ENCODE measurements at regions not wholly inside any gene's neighbourhood (a gene's known extent, or its start where the extent isn't known, plus 50 kb on each side); places are given as distances from the start of the nearest gene placed in this dataset.
A peak's percentile ranks its signal among the peaks of the same experiment; 100 is the strongest.
"Not testable (repeated sequence)": the region's sequence is repeated elsewhere in the genome, so short reads cannot be mapped to it uniquely, and the experiment has no call there.

DNA sequence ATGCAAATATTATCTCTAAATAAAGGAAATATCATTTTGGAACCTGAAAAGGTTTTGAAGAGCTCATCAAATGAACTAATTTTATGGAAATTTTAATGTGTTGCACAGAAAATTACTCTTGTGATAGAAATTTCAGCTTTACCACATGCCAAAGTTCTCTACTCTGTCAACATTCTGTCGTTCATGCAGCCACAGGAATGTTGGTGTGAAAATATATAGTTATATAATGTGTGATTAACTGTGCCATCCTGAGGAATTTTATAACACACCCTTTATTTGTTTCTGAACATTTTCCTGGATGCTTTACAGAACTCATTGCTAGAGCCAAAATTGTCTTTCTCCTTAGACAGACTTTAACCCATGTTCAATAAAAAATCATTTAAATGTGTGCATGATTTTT is 202.5 kb upstream of the SLC8A1 start:
- no peak overlapping the region for H3K27ac ChIP-seq (ENCODE audit: low read depth, low read length)
- H3K27me3 ChIP-seq (ENCODE audit: control insufficient read depth, insufficient read depth, low read length): no peaks in the 10 kb centered on the region
- no peaks in the 10 kb centered on the region for H3K36me3 ChIP-seq (ENCODE audit: control insufficient read depth, insufficient read depth, low read length)
- no peaks in the 10 kb centered on the region for H3K4me1 ChIP-seq (ENCODE audit: control insufficient read depth, insufficient read depth, low read length)
- no peak overlapping the region for H3K9ac ChIP-seq (ENCODE audit: low read length)
- no peak overlapping the region for H3K4me3 ChIP-seq (ENCODE audit: low read length)

- Histone ChIP-seq H3K36me3 (ENCODE audit: control insufficient read depth, insufficient read depth, low read length) (no peaks in the 10 kb centered on the region), H3K4me3 (ENCODE audit: low read length) (no peak overlapping the region), H3K27me3 (ENCODE audit: control insufficient read depth, insufficient read depth, low read length) (no peaks in the 10 kb centered on the region), H3K27ac (ENCODE audit: low read depth, low read length) (no peak overlapping the region), H3K9ac (ENCODE audit: low read length) (no peak overlapping the region), H3K4me1 (ENCODE audit: control insufficient read depth, insufficient read depth, low read length) (no peaks in the 10 kb centered on the region)
Measured at GRCh38 chr2:40658941-40659340, 207.1 kb upstream of the SLC8A1 start.

DNA sequence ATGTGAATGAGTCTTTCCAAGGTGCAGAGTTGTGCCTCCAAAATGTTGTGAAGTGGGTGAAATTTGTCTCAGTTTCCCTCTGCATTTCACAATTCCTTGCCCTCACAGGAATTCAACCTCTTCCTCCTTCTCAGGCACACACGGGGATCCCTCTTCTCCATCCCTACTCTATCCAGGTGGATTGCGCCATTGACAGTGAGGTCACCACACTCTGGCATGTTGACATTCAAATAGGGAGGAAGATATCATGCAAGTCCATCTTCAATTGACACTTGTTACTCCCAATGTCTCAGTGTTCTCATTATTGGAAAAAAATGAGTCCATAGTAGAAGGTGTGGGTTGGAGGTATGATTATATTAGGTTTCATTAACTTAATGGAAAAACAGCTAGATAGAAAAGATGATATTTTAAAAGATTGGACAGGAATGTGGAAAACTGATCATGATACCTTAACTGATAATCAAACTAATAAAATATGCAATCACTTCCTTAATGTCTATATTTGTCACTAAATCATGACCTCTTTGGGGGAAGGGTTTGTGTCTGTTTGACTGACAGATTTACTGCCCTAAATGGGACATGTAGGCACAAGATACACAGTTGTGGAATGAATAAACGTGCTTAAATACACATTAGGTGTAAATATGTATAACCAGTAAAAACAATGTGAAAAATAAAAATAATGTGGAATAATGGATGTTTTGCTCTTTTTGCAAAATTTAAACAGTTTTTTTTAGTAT is 213.8 kb upstream of the SLC8A1 start:
- Histone ChIP-seq H3K4me1 (ENCODE audit: control insufficient read depth, insufficient read depth, low read length) (peaks cover 5% of the 10 kb centered on the region), H3K27ac (ENCODE audit: low read depth, low read length) (peak overlapping the region; percentile 68), H3K4me3 (ENCODE audit: low read length) (no peak overlapping the region), H3K9ac (ENCODE audit: low read length) (no peak overlapping the region), H3K27me3 (ENCODE audit: control insufficient read depth, insufficient read depth, low read length) (no peaks in the 10 kb centered on the region), H3K36me3 (ENCODE audit: control insufficient read depth, insufficient read depth, low read length) (no peaks in the 10 kb centered on the region)

DNA sequence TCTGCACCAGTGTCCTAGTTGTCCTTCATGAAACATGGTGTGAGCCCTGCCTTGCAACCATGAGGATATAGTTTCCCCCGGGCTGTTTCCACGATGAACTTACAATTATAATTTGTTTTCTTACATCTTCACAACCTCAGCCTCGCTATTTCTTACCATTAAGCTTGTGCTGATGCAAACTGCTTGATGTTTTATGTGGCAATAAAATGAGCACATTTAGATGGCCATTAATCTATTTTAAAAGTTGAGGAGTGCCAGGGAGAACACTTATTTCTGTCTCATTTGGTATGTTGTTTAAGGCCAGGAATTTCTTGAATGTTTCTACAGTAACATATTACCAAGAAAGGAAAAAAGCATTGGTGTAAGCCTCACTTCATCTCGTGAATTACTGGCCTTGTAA is 214.5 kb upstream of the SLC8A1 start:
- peak overlapping the region; percentile 68 for H3K27ac ChIP-seq (ENCODE audit: low read depth, low read length)

GRCh38 chr2:40668425-40668824 is 216.5 kb upstream of the SLC8A1 start:
- Histone ChIP-seq H3K27ac (ENCODE audit: low read depth, low read length) (peak overlapping the region; percentile 16), H3K4me3 (ENCODE audit: low read length) (no peak overlapping the region), H3K4me1 (ENCODE audit: control insufficient read depth, insufficient read depth, low read length) (peaks cover 5% of the 10 kb centered on the region), H3K9ac (ENCODE audit: low read length) (no peak overlapping the region), H3K36me3 (ENCODE audit: control insufficient read depth, insufficient read depth, low read length) (no peaks in the 10 kb centered on the region), H3K27me3 (ENCODE audit: control insufficient read depth, insufficient read depth, low read length) (no peaks in the 10 kb centered on the region)

More for the DNA sequence above, 214.5 kb upstream of the SLC8A1 start:
- Histone ChIP-seq H3K4me3 (ENCODE audit: low read length) (no peak overlapping the region), H3K4me1 (ENCODE audit: control insufficient read depth, insufficient read depth, low read length) (peaks cover 5% of the 10 kb centered on the region), H3K36me3 (ENCODE audit: control insufficient read depth, insufficient read depth, low read length) (no peaks in the 10 kb centered on the region), H3K9ac (ENCODE audit: low read length) (no peak overlapping the region), H3K27me3 (ENCODE audit: control insufficient read depth, insufficient read depth, low read length) (no peaks in the 10 kb centered on the region)

GRCh38 chr2:40676134-40676790 is 224.4 kb upstream of the SLC8A1 start:
- H3K9ac ChIP-seq (ENCODE audit: low read length); H3K4me1 ChIP-seq (ENCODE audit: control insufficient read depth, insufficient read depth, low read length); H3K27ac ChIP-seq (ENCODE audit: low read depth, low read length); H3K4me3 ChIP-seq (ENCODE audit: low read length); H3K27me3 ChIP-seq (ENCODE audit: control insufficient read depth, insufficient read depth, low read length); H3K36me3 ChIP-seq (ENCODE audit: control insufficient read depth, insufficient read depth, low read length): not testable (repeated sequence)

DNA sequence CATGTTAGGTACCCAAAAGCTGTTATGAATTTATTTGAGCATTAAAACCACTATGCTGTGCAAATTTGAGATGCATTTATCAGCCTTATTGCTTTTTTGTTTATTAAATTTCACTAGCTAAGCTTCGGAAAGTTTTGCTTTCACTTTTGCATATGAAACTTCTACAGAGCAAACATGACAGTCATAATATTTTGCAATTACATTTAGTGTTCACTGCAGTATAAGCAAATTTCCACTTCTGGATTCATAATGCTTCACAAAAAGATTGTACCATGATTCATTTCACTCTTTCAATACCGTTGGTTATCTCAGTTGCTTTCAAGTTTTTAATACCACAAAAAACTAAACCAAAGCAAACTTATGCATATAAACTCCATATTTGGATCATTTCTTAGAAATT is 228.7 kb upstream of the SLC8A1 start:
- Histone ChIP-seq H3K27ac (ENCODE audit: low read depth, low read length) (peak overlapping the region; percentile 24), H3K4me1 (ENCODE audit: control insufficient read depth, insufficient read depth, low read length) (peaks cover 8% of the 10 kb centered on the region), H3K4me3 (ENCODE audit: low read length) (peak overlapping the region; percentile 27), H3K36me3 (ENCODE audit: control insufficient read depth, insufficient read depth, low read length) (no peaks in the 10 kb centered on the region), H3K9ac (ENCODE audit: low read length) (no peak overlapping the region), H3K27me3 (ENCODE audit: control insufficient read depth, insufficient read depth, low read length) (no peaks in the 10 kb centered on the region)

DNA sequence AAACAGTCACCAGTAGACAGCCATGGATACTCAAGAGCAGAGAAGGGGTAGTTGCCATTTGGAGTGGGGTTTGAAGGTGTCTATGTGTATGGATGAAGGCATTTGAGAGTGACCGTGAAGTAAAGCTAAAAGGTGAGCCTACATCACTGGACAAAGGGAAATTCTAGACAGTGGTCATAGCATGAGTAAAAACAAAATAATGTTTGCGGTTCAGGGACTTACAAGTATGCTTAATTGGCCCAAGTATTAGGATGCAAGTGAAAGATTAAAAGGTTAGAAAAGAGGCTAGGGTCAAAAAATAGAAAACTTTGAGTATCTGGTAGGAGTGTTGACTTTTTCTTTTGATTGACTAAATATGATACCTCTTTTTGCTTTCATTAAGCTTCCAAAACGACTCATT is 238.1 kb upstream of the SLC8A1 start:
- H3K36me3 ChIP-seq (ENCODE audit: control insufficient read depth, insufficient read depth, low read length): no peaks in the 10 kb centered on the region
- H3K27ac ChIP-seq (ENCODE audit: low read depth, low read length): no peak overlapping the region
- no peaks in the 10 kb centered on the region for H3K27me3 ChIP-seq (ENCODE audit: control insufficient read depth, insufficient read depth, low read length)
- H3K4me1 ChIP-seq (ENCODE audit: control insufficient read depth, insufficient read depth, low read length): no peaks in the 10 kb centered on the region
- H3K4me3 ChIP-seq (ENCODE audit: low read length): no peak overlapping the region
- H3K9ac ChIP-seq (ENCODE audit: low read length): no peak overlapping the region

DNA sequence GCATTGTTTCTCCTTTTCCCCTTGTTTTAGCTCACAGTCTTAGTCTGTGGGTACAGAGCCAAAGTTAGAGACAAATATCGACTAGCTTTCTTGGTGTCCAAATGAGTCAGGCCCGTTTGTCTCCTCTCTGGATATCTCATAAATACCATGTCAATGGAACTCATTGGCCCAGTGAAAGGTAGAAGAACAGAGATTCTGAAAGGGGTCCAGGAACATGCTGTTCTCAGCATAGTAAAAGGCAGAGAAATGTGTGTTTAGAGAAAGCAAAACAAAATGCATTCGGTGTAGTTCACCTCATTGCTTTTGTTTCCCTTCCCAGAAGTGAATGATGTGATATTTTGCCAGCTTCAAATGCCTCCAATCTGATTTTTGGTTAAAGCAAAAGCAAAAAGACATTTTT is 238.6 kb upstream of the SLC8A1 start:
- H3K27me3 ChIP-seq (ENCODE audit: control insufficient read depth, insufficient read depth, low read length): no peaks in the 10 kb centered on the region
- no peaks in the 10 kb centered on the region for H3K4me1 ChIP-seq (ENCODE audit: control insufficient read depth, insufficient read depth, low read length)
- H3K9ac ChIP-seq (ENCODE audit: low read length): no peak overlapping the region
- no peaks in the 10 kb centered on the region for H3K36me3 ChIP-seq (ENCODE audit: control insufficient read depth, insufficient read depth, low read length)
- no peak overlapping the region for H3K27ac ChIP-seq (ENCODE audit: low read depth, low read length)
- H3K4me3 ChIP-seq (ENCODE audit: low read length): no peak overlapping the region

DNA sequence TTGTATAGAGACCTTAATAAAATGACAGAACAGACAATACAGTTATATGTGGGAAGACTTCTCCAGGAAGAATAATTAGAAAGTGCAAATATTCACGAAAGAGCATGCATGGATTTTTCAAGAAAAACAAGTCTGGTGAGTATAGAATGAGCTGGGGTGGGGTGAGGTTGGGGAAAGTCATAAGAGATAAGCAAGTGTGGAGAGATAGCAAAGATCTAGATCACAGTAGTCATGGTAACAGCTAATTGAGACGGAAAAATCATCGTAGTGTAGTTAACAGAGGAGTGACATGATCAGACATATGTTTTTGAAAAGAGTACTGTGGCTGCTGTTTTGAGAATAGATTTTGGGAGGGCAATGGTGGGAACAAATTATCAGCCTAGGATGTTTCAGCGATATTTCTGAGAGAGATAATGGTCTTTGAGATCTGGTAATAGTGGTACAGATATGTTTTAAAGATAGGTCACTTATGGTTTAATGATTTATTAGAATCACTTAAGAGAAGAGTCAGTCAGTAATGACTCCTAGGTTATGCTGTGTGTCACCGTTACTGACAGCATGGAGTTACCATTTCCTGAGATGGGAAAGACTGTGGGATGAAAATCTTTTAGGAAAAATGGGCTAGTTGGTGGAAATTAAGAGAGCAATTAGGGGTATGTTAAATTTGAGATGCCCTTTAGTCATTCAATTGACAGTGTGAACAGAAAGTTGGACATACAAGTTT is 248.5 kb upstream of the SLC8A1 start:
- Histone ChIP-seq H3K27me3 (ENCODE audit: control insufficient read depth, insufficient read depth, low read length) (no peaks in the 10 kb centered on the region), H3K4me3 (ENCODE audit: low read length) (no peak overlapping the region), H3K9ac (ENCODE audit: low read length) (no peak overlapping the region), H3K4me1 (ENCODE audit: control insufficient read depth, insufficient read depth, low read length) (no peaks in the 10 kb centered on the region), H3K27ac (ENCODE audit: low read depth, low read length) (no peak overlapping the region), H3K36me3 (ENCODE audit: control insufficient read depth, insufficient read depth, low read length) (no peaks in the 10 kb centered on the region)

GRCh38 chr2:40712197-40712894 is 260.5 kb upstream of the SLC8A1 start:
- H3K27me3 ChIP-seq (ENCODE audit: control insufficient read depth, insufficient read depth, low read length); H3K9ac ChIP-seq (ENCODE audit: low read length); H3K4me1 ChIP-seq (ENCODE audit: control insufficient read depth, insufficient read depth, low read length); H3K36me3 ChIP-seq (ENCODE audit: control insufficient read depth, insufficient read depth, low read length); H3K4me3 ChIP-seq (ENCODE audit: low read length); H3K27ac ChIP-seq (ENCODE audit: low read depth, low read length): not testable (repeated sequence)

DNA sequence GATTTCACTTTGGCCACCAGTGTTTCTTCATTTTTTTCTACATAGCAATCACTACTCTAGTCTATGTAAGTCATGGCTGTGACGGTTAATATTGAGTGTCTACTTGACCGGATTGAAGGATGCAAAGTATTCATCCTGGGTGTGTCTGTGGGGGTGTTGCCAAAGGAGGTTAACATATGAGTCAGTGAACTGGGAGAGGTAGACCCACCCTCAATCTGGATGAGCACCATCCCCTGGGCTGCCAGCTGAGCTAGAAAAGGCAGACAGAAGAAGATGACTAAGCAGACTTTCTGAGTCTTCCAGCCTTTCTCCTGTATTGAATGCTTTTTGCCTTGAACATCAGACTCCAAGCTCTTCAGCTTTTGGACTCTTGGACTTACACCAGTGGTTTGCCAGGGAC is 265.0 kb upstream of the SLC8A1 start:
- H3K36me3 ChIP-seq (ENCODE audit: control insufficient read depth, insufficient read depth, low read length): no peaks in the 10 kb centered on the region
- H3K27me3 ChIP-seq (ENCODE audit: control insufficient read depth, insufficient read depth, low read length): no peaks in the 10 kb centered on the region

More for the DNA sequence above, 265.0 kb upstream of the SLC8A1 start:
- no peak overlapping the region for H3K9ac ChIP-seq (ENCODE audit: low read length)
- H3K4me3 ChIP-seq (ENCODE audit: low read length): no peak overlapping the region
- H3K4me1 ChIP-seq (ENCODE audit: control insufficient read depth, insufficient read depth, low read length): peaks cover 7% of the 10 kb centered on the region
- no peak overlapping the region for H3K27ac ChIP-seq (ENCODE audit: low read depth, low read length)

All from rectal smooth muscle tissue (tissue), 1 donor.